ENCODE measurements at regions not wholly inside any gene's neighbourhood (a gene's known extent, or its start where the extent isn't known, plus 50 kb on each side); places are given as distances from the start of the nearest gene placed in this dataset.

GRCh38 chr10:24008164-24009091 is 200.5 kb upstream of the KIAA1217 start:
- no peak for TF ChIP-seq CTCF (IDR thresholded peaks at IDR 0.05)
- no peak for TF ChIP-seq REST (IDR thresholded peaks at IDR 0.05; ENCODE audit: insufficient read depth in 1 of 2, low read depth in 2 of 2, low read length in 1 of 2)
